ENCODE measurements at regions not wholly inside any gene's neighbourhood (a gene's known extent, or its start where the extent isn't known, plus 50 kb on each side); places are given as distances from the start of the nearest gene placed in this dataset.
A peak's percentile ranks its signal among the peaks of the same experiment; 100 is the strongest.
"Not testable (repeated sequence)": the region's sequence is repeated elsewhere in the genome, so short reads cannot be mapped to it uniquely, and the experiment has no call there.

DNA sequence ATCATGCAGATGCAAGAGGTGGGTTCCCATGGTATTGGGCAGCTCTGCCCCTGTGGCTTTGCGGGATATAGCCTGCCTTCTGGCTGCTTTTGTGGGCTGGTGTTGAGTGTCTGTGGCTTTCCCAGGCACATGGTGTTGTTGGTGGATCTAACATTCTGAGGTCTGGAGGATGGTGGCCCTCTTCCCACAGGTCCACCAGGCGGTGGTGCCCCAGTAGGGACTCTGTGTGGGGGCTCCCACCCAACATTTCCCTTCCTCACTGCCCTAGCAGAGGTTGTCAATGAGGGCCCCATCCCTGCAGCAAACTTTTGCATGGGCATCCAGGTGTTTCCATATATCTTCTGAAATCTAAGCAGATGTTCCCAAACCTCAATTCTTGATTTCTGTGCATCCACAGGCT lies 420.5 kb upstream of the TPTE start:
- H3K4me3 ChIP-seq (ENCODE audit: low read length); H3K9me3 ChIP-seq (ENCODE audit: low read length); H3K4me1 Mint-ChIP-seq; CTCF ChIA-PET; H3K36me3 Mint-ChIP-seq; H3K27me3 Mint-ChIP-seq; H3K36me3 ChIP-seq (ENCODE audit: insufficient read depth, low read length); POLR2A ChIA-PET; H3K27me3 ChIP-seq (ENCODE audit: insufficient read depth, low read length, poor library complexity, severe bottlenecking); H3K9me3 Mint-ChIP-seq; H3K4me1 ChIP-seq (ENCODE audit: insufficient read depth, low read length); H3K27ac ChIP-seq (ENCODE audit: low read depth, low read length); DNase-seq; H3K4me3 Mint-ChIP-seq; H3K27ac Mint-ChIP-seq: not testable (repeated sequence)

DNA sequence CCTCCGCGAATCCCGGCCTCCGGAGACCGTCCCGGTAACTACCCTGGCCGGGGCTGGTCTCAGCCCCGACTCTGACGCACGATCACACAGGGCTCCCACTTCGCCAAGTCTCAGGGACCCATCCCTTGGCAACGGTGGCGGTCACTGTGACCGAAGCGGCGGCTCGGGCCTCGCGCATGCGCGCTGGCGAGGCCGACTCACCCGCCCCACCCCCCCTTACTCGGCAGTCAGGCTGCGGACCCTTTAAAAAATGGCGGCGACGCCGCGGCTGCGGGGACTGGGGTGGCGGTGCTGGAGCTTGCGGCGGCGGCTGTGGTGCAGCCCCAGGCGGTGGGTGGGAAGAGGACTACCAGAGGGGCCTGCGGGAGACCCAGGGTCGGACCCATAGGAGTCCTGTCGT lies 402.0 kb upstream of the TPTE start:
- CTCF ChIA-PET; H3K4me3 Mint-ChIP-seq; H3K9me3 ChIP-seq (ENCODE audit: low read length); H3K4me1 Mint-ChIP-seq; H3K36me3 Mint-ChIP-seq; H3K27ac ChIP-seq (ENCODE audit: low read depth, low read length); H3K27me3 Mint-ChIP-seq; H3K4me1 ChIP-seq (ENCODE audit: insufficient read depth, low read length); POLR2A ChIA-PET; H3K4me3 ChIP-seq (ENCODE audit: low read length); DNase-seq; H3K27ac Mint-ChIP-seq; H3K27me3 ChIP-seq (ENCODE audit: insufficient read depth, low read length, poor library complexity, severe bottlenecking); H3K36me3 ChIP-seq (ENCODE audit: insufficient read depth, low read length): not testable (repeated sequence)
- peaks cover 2 to 11% (median 6%) of the 10 kb centered on the region in 5 donors for H3K9me3 Mint-ChIP-seq

DNA sequence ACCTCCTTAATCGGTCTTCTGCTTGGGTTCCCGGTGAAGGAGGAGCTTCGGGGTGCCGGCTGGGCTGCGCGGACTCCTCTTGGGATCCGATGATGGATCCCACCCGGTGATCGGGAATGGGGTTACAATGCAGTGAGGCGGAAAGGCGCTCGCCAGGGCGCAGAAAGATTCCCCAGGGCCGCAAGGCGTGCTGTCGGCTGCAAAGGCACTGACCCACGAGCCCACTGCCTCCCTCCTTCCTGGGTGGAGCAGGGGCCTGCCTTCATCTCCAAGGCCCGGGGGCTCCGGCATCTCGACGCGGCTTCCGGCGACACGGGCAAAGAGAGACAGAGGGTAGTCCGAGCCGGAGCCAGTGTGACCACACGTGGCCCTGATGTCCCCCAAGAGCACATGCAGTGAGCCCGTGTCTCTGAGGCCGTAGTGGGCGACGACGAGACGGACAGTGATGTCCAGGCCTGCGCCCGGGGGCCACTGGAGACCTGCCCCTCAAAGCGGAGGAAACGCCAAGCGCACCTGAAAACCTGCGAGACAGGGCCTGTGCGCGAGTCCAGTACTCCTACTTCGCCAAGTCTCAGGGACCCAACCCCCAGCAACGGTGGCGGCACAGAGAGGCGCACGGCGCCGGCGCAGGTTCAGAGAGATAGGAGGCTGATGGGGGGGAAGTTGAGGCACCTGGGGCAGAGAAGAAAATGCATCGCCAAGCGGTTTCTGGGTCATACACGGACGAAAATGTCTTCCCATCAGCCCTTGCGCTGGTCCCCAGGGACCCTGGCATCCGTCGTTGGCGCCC lies 401.4 kb upstream of the TPTE start:
- POLR2A ChIA-PET; H3K36me3 ChIP-seq (ENCODE audit: insufficient read depth, low read length); H3K27ac Mint-ChIP-seq; CTCF ChIA-PET; H3K27ac ChIP-seq (ENCODE audit: low read depth, low read length); H3K9me3 ChIP-seq (ENCODE audit: low read length); H3K36me3 Mint-ChIP-seq; DNase-seq; H3K4me1 ChIP-seq (ENCODE audit: insufficient read depth, low read length); H3K27me3 Mint-ChIP-seq; H3K4me1 Mint-ChIP-seq; H3K4me3 ChIP-seq (ENCODE audit: low read length); H3K27me3 ChIP-seq (ENCODE audit: insufficient read depth, low read length, poor library complexity, severe bottlenecking); H3K4me3 Mint-ChIP-seq: not testable (repeated sequence)
- peaks cover 0 to 11% (median 6%) of the 10 kb centered on the region in 5 donors for H3K9me3 Mint-ChIP-seq

DNA sequence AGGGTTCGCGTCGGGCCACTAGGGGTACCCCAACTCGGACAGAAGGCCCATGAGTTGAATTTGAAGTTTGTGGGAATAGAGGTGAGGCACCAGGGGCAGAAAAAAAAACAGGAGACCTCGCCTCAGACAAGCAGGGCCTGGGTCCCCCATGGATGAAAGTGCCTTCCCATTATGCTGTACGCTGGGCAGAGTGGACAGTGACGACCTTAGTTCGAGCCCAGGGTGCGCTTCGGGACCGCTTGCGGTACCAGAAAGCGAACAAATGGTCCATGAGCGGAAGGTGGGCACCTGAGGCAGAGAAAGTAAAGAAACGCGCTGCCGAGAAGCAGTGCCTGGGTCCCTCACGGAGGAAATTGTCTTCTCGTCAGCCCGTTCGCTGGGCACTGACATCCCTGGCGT lies 400.8 kb upstream of the TPTE start:
- H3K4me1 Mint-ChIP-seq; H3K4me3 ChIP-seq (ENCODE audit: low read length); H3K36me3 Mint-ChIP-seq; H3K36me3 ChIP-seq (ENCODE audit: insufficient read depth, low read length); H3K27me3 Mint-ChIP-seq; DNase-seq; H3K4me1 ChIP-seq (ENCODE audit: insufficient read depth, low read length); H3K27ac ChIP-seq (ENCODE audit: low read depth, low read length); H3K4me3 Mint-ChIP-seq; H3K27me3 ChIP-seq (ENCODE audit: insufficient read depth, low read length, poor library complexity, severe bottlenecking); POLR2A ChIA-PET; H3K27ac Mint-ChIP-seq; H3K9me3 ChIP-seq (ENCODE audit: low read length); CTCF ChIA-PET: not testable (repeated sequence)
- H3K9me3 Mint-ChIP-seq, result peaks cover 0 to 11% (median 7%) of the 10 kb centered on the region in 5 donors

DNA sequence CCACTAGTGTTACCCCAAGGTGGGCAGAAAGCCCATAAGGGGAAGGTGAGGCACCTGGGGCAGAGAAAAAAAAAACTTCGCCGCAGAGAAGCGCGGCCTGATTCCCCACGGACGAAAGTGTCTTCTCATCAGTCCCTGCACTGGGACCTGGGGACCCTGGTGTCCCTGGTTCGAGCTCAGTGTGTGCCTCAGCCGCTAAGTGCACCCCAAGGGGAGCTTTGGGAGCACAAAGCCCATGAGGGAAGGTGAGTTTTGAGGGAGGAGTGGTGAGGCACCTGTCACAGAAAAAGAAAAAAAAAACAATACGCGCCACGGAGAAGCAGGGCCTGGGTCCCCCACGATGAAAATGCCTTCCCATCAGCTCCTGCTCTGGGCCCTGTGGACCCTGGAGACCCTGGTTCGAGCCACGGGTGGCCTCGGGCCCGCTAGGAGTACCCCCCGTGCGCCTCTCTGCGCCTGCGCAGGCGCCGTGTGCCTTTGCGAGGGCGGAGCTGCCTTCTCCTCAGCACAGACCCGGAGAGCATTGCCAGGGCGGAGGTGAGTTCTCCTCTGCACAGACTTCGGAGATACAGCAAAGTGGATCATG lies 400.3 kb upstream of the TPTE start:
- H3K9me3 Mint-ChIP-seq, result peaks cover 0 to 11% (median 9%) of the 10 kb centered on the region in 5 donors
- POLR2A ChIA-PET; H3K27ac Mint-ChIP-seq; H3K27me3 Mint-ChIP-seq; H3K4me3 Mint-ChIP-seq; H3K4me1 Mint-ChIP-seq; CTCF ChIA-PET; H3K36me3 Mint-ChIP-seq; H3K36me3 ChIP-seq (ENCODE audit: insufficient read depth, low read length); H3K9me3 ChIP-seq (ENCODE audit: low read length); H3K27me3 ChIP-seq (ENCODE audit: insufficient read depth, low read length, poor library complexity, severe bottlenecking); DNase-seq; H3K4me1 ChIP-seq (ENCODE audit: insufficient read depth, low read length); H3K4me3 ChIP-seq (ENCODE audit: low read length); H3K27ac ChIP-seq (ENCODE audit: low read depth, low read length): not testable (repeated sequence)

DNA sequence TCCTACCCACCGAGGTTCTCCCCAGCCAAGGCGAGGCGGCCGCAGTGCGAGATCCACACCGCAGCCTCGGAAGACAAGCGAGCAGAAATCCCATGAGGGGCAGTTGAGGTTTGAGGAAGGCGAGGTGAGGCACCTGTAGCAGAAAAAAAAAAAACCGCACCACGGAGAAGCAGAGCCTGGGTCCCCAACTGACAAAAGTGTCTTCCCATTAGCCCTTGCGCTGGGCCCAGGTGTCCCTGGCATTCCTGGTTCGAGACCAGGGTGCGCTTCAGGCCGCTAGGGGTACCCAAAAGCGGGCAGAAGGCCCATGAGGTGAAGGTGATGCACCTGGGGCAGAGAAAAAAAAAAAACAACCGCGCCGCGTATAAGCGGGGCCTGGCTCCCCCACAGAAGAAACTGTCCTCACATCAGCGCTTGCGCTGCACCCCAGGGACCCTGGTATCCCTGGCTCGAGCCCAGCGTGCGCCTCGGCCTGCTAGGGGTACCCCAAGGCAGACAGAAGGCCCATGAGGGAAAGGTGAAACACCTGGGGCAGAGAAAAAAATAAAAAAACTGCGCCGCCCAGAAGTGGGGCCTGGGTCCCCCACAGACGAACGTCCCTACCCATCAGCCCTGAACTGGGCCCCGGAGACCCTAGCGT lies 399.4 kb upstream of the TPTE start:
- CTCF ChIA-PET; H3K27me3 ChIP-seq (ENCODE audit: insufficient read depth, low read length, poor library complexity, severe bottlenecking); H3K9me3 ChIP-seq (ENCODE audit: low read length); DNase-seq; H3K4me1 Mint-ChIP-seq; H3K4me3 Mint-ChIP-seq; H3K4me1 ChIP-seq (ENCODE audit: insufficient read depth, low read length); H3K36me3 Mint-ChIP-seq; H3K27ac Mint-ChIP-seq; POLR2A ChIA-PET; H3K27me3 Mint-ChIP-seq; H3K27ac ChIP-seq (ENCODE audit: low read depth, low read length); H3K36me3 ChIP-seq (ENCODE audit: insufficient read depth, low read length); H3K4me3 ChIP-seq (ENCODE audit: low read length): not testable (repeated sequence)
- peaks cover 0 to 11% (median 9%) of the 10 kb centered on the region in 5 donors for H3K9me3 Mint-ChIP-seq

DNA sequence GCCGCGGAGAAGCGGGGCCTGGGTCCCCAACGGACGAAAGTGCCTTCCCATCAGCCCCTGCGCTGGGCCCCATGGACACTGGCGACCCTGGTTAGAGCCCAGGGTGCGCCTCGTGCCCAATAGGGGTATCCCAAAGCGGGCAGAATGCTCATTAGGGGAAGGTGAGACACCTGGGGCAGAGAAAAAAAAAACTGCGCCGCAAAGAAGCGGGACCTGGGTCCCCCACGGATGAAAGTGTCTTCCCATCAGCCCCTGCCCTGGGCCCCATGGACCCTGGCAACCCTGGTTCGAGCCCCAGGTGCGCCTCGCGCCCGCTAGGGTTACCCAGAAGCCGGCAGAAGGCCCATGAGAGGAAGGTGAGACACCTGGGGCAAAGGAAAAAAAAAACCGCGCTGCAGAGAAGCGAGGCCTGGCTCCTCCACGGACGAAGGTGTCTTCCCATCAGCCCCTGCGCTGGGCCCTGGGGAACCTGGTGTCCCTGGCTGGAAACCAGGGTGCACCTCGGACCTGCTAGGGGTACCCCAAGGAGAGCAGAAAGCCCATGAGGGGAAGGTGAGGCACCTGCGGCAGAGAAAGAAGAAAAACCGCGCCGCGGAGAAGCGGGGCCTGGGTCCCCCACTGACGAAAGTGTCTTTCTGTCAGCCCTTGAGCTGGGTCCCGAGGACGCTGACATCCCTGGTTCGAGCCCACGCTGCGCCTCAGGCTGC lies 398.4 kb upstream of the TPTE start:
- H3K9me3 Mint-ChIP-seq, result peaks cover 0 to 11% (median 9%) of the 10 kb centered on the region in 5 donors
- H3K27ac ChIP-seq (ENCODE audit: low read depth, low read length); POLR2A ChIA-PET; H3K4me1 Mint-ChIP-seq; H3K27ac Mint-ChIP-seq; H3K36me3 ChIP-seq (ENCODE audit: insufficient read depth, low read length); H3K4me3 ChIP-seq (ENCODE audit: low read length); H3K4me1 ChIP-seq (ENCODE audit: insufficient read depth, low read length); H3K36me3 Mint-ChIP-seq; H3K4me3 Mint-ChIP-seq; H3K27me3 Mint-ChIP-seq; H3K27me3 ChIP-seq (ENCODE audit: insufficient read depth, low read length, poor library complexity, severe bottlenecking); CTCF ChIA-PET; H3K9me3 ChIP-seq (ENCODE audit: low read length): not testable (repeated sequence)
- DNase-seq, result peak in 2 of 5 donors; percentile 14 to 16

DNA sequence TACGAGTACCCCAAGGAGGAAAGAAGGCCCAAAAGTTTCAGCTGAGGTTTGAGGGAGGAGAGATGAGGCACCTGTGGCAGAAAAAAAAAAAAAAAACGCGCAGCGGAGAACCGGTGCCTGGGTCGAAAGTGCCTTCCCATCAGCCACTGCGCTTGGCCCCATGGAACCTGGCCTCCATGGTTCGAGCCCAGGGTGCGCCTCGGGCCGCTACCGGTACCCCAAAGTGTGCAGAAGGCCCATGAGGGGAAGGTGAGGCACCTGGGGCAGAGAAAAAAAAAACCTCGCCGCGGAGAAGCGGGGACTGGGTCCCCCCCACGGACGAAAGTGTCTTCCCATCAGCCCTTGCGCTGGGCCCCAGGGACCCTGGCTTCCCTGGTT lies 397.9 kb upstream of the TPTE start:
- H3K27me3 ChIP-seq (ENCODE audit: insufficient read depth, low read length, poor library complexity, severe bottlenecking); H3K9me3 ChIP-seq (ENCODE audit: low read length); H3K4me1 ChIP-seq (ENCODE audit: insufficient read depth, low read length); H3K4me1 Mint-ChIP-seq; H3K36me3 ChIP-seq (ENCODE audit: insufficient read depth, low read length); H3K27ac Mint-ChIP-seq; DNase-seq; H3K27me3 Mint-ChIP-seq; H3K4me3 ChIP-seq (ENCODE audit: low read length); H3K36me3 Mint-ChIP-seq; CTCF ChIA-PET; POLR2A ChIA-PET; H3K27ac ChIP-seq (ENCODE audit: low read depth, low read length); H3K4me3 Mint-ChIP-seq: not testable (repeated sequence)
- H3K9me3 Mint-ChIP-seq, result peaks cover 0 to 11% (median 9%) of the 10 kb centered on the region in 5 donors
